NCI-H2227 treated with DMSO at 0.1 percent for 48 hours (cell line): ENCODE measurements at regions not wholly inside any gene's neighbourhood (a gene's known extent, or its start where the extent isn't known, plus 50 kb on each side); places are given as distances from the start of the nearest gene placed in this dataset.
"Not testable (repeated sequence)": the region's sequence is repeated elsewhere in the genome, so short reads cannot be mapped to it uniquely, and the experiment has no call there.

Experiments
- DNase-seq: peaks from one replicate; lab custom pipeline; 2025; lab: John Stamatoyannopoulos, UW

GRCh38 chr5:167320019-167320418, 971.4 kb upstream of the WWC1 start:
- no peak for DNase-seq

GRCh38 chr5:167332309-167332708, 959.1 kb upstream of the WWC1 start:
- no peak for DNase-seq

GRCh38 chr5:167336161-167336560, 955.3 kb upstream of the WWC1 start:
- no peak for DNase-seq

GRCh38 chr5:167339205-167339604, 952.2 kb upstream of the WWC1 start:
- DNase-seq = no peak

GRCh38 chr5:167346461-167346860, 945.0 kb upstream of the WWC1 start:
- DNase-seq = no peak

- no peak for DNase-seq
Observed at GRCh38 chr5:167348251-167348926, 943.1 kb upstream of the WWC1 start.

- no peak for DNase-seq
Observed at GRCh38 chr5:167348980-167349379, 942.5 kb upstream of the WWC1 start.

GRCh38 chr5:167351316-167351715, 940.1 kb upstream of the WWC1 start:
- DNase-seq = no peak

GRCh38 chr5:167352801-167353200, 938.6 kb upstream of the WWC1 start:
- DNase-seq = no peak

GRCh38 chr5:167355346-167355745, 936.1 kb upstream of the WWC1 start:
- no peak for DNase-seq

- no peak for DNase-seq
Observed at GRCh38 chr5:167356374-167356773, 935.1 kb upstream of the WWC1 start.

GRCh38 chr5:167358868-167359492, 932.5 kb upstream of the WWC1 start:
- no peak for DNase-seq

GRCh38 chr5:167361795-167362194, 929.6 kb upstream of the WWC1 start:
- no peak for DNase-seq

- DNase-seq = no peak
Observed at GRCh38 chr5:167363065-167363464, 928.4 kb upstream of the WWC1 start.

GRCh38 chr5:167375125-167375524, 916.3 kb upstream of the WWC1 start:
- no peak for DNase-seq

- DNase-seq = no peak
Observed at GRCh38 chr5:167378894-167379723, 912.3 kb upstream of the WWC1 start.

- no peak for DNase-seq
Observed at GRCh38 chr5:167381457-167381856, 910.0 kb upstream of the WWC1 start.

- no peak for DNase-seq
Observed at GRCh38 chr5:167389537-167389936, 901.9 kb upstream of the WWC1 start.

GRCh38 chr5:167391286-167391685, 900.2 kb upstream of the WWC1 start:
- not testable (repeated sequence) for DNase-seq

GRCh38 chr5:167392240-167392639, 899.2 kb upstream of the WWC1 start:
- no peak for DNase-seq

- DNase-seq = no peak
Observed at GRCh38 chr5:167393358-167393757, 898.1 kb upstream of the WWC1 start.

GRCh38 chr5:167402671-167403070, 888.8 kb upstream of the WWC1 start:
- no peak for DNase-seq

GRCh38 chr5:167406513-167406912, 884.9 kb upstream of the WWC1 start:
- no peak for DNase-seq
